ENCODE measurements at regions not wholly inside any gene's neighbourhood (a gene's known extent, or its start where the extent isn't known, plus 50 kb on each side); places are given as distances from the start of the nearest gene placed in this dataset.

DNA sequence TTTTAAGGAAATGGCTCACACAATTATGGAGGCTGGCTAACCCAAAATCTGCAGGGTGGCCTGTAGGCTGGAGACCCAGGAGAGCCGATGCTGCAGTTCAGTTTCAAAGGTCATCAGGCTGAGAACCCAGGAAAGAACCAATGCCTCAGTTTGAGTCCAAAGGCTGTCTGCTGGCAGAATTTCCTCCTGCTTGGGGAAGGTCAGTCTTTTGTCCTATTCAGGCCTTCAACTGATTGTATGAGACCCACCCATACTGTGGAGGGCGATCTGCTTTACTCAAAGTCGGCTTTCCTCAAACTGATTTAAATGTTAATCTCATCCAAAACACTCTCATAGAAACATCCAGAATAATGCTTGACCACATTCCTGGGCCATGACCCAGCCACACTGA is 189.7 kb upstream of the CDYL start:
- TF ChIP-seq, protein P1, sequence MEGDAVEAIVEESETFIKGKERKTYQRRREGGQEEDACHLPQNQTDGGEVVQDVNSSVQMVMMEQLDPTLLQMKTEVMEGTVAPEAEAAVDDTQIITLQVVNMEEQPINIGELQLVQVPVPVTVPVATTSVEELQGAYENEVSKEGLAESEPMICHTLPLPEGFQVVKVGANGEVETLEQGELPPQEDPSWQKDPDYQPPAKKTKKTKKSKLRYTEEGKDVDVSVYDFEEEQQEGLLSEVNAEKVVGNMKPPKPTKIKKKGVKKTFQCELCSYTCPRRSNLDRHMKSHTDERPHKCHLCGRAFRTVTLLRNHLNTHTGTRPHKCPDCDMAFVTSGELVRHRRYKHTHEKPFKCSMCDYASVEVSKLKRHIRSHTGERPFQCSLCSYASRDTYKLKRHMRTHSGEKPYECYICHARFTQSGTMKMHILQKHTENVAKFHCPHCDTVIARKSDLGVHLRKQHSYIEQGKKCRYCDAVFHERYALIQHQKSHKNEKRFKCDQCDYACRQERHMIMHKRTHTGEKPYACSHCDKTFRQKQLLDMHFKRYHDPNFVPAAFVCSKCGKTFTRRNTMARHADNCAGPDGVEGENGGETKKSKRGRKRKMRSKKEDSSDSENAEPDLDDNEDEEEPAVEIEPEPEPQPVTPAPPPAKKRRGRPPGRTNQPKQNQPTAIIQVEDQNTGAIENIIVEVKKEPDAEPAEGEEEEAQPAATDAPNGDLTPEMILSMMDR (IDR thresholded peaks at IDR 0.05; ENCODE audit: low read depth, low read length), result no peak
- no peak for TF ChIP-seq EZH2phosphoT487 (IDR thresholded peaks at IDR 0.05; ENCODE audit: low read depth)
